SKM-1 treated with dmso at 0.1 percent for 144 hours (cell line): ENCODE measurements at regions not wholly inside any gene's neighbourhood (a gene's known extent, or its start where the extent isn't known, plus 50 kb on each side); places are given as distances from the start of the nearest gene placed in this dataset.

Experiments used
- DNase-seq: peaks from one replicate; lab custom pipeline; 2025; ENCODE audit not compliant: unreplicated experiment; lab: John Stamatoyannopoulos, UW

DNA sequence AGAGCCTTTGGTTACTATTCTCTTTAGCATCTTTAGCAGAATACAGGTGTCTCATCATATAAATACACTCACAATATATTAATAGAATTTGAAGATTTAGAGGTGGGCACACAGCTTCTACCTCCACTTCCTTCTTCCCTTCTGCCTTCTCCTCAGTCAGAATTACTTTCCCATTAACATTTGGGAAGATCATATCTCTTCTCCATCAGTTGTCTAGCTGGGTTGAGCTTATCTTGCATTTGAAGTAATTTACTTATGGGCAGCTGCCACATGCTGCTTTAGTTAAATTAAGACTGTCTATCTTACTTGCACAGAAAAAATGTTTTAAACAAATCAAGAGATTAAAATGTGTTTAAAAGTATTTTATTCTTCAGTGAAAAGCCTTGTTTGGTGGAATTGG is 110.1 kb upstream of the ASIC2 start:
- DNase-seq: no peak

DNA sequence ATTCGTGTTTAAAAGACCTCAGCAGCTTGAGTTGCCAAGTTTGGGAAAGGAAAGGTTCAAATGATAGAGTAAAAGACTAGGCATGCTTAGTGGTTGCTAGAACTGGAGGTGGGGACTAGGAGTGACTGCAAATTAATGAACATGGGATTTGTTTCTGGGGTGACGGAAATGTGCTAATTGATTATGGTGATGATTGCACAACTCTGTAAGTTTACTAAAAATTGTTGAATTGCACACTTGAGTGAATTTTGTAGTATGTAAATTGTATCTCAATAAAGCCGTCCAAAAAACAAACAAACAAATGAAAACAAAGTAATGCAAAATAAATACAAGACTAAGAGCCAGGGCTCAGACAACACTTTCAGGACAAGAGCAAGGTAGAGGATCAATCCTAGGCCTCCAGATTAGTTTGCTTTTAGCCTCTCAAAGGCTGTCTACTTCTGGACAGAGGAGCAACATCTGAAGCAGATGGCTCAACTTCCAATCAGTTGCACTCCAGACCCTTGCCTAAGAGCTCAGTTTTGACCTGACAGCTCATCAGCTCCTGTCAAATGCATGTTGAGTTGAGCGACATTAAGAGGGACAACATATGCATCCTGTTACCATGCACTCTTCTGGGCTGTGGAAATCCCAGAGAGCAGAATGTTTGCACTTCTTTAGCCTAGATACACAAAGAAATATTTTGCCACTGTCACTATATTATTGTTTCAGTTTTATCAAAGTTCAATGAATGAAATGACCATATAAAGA is 111.2 kb upstream of the ASIC2 start:
- no peak for DNase-seq

DNA sequence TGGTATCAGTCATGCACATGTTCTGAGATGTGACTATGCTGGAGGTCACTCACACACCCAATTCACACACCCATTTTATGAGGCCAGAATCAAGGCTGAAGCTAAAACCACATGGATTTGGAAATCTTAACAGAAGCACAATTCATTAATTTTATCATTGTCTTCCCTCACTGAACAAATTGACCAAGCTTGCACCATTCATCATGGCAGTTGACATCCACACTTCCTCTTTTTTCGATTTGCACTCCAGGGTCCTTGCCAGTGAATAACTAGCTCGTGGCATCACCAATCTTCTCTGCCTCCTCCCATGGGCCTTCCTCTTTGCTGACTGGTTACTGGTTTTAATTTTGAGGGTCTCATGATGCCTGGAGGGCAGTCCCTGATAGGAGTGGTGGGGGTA is 123.0 kb upstream of the ASIC2 start:
- DNase-seq: no peak

DNA sequence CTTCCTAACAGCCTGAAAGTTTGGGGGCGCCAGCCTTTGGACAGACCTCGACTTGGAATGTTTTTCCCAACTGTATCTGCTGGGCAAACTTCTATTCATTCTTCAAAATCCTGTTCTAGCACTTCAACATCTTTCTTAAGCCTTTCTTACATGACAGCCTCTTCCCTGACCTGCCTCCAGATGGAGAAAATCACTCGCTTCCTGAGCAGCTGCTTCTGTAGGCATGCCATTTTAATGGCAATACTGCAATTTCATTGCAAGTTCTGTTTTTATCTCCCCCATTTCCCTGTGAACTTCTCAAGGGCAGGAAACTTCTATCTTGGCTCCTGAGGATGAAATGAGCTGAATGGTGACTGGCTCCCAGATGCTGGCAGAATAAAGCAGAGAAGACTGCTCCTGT is 128.8 kb upstream of the ASIC2 start:
- DNase-seq: no peak

DNA sequence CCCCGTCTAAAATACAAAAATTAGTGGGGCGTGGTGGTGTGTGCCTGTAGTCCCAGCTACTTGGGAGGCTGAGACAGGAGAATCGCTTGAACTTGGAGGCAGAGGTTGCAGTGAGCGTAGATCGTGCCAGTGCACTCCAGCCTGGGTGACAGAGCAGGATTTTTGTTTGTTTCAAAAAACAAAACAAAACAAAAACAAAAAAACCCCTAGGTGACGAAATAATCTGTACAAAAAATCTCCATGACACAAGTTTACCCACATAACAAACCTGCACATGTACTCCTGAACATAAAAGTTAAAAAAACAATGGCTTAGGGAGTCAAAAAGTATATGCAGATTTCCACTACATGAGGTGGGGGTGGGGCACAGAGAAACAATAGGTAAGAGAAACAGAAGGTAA is 140.5 kb upstream of the ASIC2 start:
- no peak for DNase-seq

DNA sequence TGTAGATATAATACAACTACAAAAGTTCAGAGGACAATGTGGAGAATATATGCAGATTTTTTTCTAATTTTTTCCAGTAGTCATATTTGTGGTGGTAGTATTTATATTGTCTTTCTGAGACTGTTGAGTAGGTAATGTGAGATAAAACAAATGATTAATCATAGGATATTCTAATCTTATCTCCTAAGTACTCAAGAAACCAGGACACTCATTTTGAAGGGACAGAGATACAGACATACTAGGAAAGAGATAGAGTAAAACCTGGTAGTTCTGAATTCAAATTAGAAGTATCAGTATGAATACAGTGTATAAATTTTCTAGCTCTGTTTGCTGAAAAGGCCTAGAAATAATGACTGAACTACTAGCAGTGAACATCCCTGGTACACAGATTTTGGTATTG is 141.7 kb upstream of the ASIC2 start:
- no peak for DNase-seq

DNA sequence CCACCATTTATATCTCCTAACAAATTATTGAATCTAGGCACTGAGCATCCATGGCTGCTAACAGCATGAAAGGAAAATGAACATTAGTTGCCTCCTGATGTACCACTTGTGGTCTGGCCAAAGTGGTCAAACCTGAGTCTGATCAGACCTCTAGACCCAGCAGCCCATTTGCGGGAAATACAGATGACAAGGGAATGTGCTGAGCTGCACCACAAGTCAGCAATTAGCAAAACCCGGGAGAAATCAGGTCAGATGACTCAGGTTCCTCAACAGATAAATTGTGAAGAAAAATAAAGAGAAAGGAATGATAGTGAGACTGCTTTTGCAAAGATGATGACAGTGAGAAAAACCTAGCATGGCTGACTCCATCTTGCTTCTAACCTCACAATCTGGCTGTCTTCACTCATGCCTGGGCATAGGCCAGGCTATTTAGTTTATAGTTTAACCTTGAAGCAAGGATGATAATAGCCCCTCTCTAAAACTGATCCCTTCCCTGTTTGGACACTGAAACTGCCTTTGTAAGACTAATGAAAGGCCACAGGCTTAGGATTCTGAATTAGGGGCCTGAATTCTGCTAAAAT is 142.7 kb upstream of the ASIC2 start:
- no peak for DNase-seq

DNA sequence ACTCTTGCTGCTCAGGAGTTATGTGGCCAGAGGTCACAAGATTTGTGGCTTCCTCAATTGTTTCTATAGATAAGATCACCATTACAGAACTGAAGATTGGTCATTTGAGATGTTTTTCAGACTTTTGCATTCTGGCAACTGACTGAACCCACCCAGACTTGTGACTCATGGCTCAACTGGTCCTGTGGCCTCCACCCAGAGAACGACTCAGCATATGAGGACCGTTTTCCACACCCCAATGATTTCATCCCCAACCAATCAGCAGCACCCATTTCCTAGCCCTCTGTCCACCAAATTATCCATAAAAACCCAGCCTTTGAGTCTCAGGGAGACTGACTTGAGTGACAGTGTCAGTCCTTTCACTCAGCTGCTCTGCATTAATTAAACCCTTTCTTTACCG is 143.2 kb upstream of the ASIC2 start:
- DNase-seq: no peak

DNA sequence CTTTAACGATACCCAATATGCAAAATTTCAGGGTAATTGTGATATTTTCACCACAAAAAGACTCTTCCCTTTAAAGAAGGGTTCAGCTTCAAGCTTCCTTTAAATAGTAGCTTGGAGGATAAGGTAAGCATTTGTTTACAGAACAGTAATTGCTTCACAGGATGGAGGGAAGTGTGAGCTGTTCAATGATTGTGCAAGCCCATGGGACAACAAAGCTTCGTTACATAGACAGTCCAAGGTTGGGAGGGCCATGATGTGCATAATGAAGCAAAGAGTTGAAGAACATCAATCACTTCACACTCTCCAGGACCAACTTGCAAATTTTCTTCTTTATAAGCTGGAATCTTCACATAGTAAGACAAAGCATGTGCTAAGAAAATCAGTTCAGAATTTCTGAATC is 145.0 kb upstream of the ASIC2 start:
- no peak for DNase-seq

DNA sequence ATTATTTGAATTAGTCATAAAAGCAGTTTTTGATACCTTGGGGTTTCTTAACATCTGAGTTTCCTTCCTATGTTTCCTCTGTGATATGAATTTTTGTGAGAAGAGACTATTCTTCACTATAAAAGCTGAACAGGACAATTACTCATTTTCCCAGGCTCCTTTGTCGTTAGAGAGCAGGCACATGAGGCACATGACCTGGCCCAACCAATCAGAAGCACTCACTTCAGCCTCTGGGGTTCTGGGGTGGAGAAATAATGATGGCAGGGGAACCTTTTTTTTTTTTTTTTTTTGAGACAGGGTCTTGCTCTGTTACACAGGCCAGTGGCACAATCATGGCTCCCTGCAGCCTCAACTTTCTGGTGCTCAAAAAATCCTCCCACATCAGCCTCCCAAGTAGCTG is 145.5 kb upstream of the ASIC2 start:
- DNase-seq: no peak

DNA sequence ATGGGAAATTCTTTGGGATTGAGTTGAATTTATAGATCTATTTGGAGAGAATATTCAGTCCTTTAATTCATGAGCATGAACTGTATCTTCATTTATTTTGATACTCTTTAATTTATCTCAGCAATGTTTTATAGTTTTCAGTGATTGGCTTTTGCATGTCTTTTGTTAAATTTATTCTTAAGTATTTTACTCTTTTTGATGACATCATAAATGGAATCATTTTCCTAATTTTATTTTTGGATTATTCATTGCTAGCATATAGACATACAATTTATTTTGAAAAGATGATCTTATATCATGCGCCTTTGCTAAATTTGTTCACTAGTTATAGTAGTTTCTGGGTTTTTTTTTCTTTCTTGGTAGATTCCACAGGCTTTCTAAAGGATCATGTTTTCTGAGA is 149.2 kb upstream of the ASIC2 start:
- DNase-seq: no peak

DNA sequence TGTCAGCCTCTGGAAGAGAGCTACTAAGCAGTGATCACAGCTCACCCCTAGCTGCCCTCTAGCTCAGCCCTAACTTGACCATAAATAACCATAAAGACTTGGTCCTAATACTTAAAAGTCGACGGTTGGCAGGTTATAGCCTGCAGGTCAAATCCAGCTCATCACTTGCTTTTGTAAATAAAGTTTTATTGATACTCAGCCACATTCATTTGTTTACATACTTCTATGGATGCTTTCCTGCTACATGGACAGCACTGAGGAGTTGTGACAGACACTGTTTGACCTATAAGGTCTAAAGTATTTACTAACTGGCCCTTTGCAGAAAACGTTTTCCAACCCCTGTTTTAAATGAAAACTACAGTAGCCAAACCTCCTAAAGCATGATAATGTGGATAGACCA is 151.6 kb upstream of the ASIC2 start:
- no peak for DNase-seq

DNA sequence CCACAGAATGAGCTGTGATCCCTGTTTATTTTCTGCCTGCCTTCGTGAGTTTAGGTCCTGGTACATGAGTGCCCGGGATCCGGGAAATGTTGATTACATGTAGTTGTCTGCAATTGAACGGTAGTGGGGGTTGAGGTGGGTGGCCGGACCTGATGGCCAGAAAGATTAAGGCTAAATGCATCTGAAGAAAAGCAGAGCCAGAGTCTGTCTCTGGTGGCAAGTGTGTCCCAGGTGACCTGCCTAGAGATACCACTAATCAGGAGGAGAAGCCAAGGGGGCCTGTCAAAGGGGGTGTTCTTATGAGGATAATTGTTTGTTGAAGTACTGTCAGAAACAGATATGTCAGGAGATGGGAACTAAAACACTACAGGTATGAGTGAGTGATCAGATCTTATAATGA is 154.0 kb upstream of the ASIC2 start:
- DNase-seq: no peak

DNA sequence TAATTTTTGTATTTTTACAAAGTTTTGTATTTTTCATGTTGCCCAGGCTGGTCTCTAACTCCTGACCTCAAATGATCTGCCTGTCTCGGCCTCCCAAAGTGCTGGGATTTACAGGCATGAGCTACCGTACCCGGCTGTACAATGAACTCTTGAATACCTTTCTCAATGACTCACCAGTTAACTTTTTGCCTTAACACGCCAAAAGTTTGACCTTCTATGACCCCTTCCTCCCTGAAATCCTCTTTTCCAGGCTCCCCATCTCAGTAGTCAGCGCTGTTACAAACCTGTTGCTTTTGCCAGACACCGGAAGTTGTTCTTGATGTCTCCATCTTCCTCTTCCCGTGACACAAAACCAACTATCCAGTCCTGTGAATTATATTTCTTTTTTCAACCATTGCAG is 158.1 kb upstream of the ASIC2 start:
- DNase-seq: no peak

DNA sequence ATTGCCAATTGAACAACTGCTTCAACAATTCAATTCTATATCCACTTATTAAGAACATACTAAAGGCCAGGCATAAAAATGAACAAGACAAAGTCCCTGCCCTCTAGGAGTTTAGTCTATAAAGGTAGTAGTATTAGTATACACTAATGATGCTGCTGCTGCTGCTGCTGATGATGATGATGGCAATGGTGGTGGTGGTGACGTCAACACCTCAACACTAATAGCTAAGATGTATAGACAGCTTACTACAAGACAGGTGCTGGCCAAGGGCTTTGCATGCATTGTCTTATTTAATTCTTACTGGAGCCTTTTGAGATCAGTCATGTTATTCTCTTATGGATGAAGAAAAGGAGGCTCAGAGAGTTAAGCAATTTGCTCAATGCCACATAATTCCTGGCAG is 164.4 kb upstream of the ASIC2 start:
- no peak for DNase-seq

DNA sequence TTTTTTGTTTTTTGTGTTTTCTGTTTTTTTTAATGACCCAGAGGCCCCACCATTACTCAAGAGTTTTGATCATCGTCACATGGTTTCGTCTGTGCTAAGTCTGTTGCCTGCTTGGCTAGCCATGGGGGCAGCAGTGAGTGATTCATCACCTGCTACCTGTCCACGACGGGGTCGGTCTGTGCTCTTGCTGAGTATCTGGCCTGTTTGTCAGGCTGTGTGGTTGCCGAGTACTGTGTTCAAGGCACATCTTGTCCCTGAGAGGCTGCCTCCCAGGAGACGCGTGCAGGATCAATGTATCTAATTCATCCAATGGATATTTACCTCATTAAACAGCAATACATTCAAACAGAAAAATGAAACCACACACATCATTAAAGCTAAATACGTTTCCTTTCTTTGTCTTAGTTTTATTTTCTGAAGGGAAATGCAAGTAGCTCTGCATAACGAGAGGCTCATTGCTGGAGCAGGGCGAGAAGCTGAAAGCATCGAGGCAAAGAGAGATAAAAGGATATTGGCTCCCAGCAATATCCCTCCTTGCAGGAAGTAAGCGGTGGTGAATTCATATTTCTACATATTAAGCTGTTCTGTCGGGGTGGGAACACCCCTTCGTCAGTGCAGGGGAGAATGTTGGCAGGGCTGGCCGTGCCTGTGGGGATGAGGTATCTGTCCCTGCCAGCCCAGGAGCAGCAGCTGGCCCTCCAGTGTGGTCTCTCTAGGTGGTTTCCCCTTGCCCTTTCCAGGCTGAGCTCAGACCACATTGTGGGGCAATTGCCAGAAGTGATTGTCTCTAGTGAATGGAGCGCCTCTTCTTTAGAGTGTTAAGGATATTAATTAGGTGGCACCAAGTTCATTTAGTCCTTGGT is 166.2 kb upstream of the ASIC2 start:
- no peak for DNase-seq

DNA sequence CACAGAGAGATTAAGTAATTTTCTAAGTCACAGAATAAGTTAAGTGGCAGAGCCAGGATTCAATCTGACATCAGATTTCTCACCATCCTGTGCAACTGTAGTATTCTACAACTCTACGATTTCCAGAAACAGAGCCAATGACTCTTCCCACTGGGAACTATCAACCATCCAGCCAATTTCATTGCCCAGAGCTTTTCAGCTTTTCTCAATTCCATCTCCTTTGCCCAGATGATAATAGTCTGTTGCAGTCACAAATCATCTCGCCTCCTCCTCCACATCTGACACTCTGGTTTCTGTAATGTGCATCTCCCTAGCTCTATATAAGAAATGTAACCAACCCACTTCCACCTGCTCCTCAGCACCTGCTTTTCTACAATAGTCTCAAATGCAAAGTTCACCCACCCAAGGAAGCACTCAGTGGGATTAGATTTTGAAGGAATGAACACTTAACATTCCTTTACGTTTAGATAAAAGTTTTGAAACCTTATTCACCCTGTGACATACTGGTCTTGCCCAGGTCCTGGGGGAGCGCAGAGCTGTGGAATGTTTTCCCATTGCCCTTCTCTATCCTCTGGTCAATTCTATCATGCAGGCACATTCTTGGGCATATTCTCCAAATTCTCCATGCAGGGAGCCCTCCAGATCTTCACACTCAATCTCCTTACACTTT is 167.8 kb upstream of the ASIC2 start:
- DNase-seq: no peak

DNA sequence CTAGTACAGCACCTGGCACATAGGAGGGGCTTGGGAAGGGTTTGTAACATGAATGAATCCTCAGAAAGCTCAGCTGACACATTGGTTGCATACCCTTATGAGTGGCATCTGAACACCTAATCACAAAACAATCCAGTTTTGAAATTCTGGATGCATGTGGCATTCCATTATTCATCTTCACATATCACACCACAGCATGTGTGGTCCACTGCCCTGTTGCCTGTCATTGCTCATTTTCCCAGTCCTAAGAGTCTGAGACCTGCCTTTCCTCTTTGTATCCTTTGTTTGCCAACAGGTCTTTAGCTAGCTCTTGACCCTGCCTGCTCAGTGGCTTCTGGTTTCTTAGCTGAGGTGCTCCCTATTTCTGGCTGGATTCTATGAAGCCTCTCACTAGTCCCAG is 170.8 kb upstream of the ASIC2 start:
- no peak for DNase-seq

DNA sequence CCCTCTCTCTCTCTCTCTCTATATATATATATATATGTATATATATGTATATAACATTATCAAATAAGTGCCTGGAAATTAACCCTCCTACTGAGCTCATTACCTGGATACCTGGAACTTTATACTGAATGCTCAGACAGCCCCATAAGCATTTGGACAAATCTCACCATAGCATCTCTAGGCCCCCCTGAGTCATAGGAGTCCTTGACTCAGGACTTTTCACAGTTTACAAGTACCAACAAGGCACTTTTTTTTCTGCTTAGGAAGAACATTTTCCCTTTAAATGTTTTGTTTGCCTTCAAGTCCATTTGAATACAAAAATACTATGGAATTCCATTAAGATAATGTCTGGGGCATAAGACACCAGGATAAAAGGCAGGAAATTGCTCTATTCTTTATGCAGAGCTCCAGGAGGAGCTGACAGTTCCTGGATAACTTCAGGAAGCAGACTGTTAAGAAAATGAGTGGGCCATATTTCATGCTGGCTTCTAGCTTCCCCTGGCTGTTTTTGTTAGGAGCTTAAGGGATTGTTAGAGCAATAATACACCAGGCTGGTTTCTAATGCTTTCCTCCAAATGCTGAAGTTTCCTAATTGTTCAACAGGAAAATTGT is 171.7 kb upstream of the ASIC2 start:
- DNase-seq: no peak

DNA sequence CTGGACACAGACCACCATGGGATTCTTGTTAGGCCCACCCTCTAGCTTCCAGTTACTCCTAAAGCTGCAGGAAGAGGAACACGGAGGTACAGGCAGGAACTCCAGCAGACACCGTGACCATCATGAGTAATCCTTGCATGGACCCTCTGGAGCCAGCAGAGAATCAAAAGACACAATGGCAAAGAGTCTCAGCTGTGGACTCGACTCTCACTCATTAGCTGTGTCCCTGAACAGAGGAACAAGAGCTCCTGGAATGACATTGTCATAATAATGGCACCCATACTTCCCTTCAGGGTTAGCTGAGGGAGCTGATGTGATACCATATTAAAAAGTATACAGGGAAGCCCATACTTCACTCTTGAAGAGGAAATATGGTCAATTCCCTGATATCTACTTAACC is 176.3 kb upstream of the ASIC2 start:
- no peak for DNase-seq

DNA sequence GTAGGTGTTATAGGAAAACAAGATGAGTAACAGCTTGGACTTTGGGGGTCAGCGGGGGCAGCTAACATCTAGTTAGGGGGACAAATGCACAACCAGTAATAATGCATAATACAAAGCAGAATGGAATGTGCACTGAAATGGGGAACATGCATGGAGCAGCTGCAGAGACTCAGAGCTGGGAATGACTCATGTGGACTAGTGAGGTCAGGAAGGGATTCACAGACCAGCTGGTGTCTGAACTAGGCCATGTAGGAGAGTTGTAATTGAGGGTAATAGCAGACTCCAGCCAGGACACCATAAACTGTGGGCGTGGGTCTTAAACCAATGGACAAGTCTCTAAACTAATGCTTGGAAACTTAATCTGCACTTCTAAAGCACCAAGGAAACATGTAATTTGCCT is 176.8 kb upstream of the ASIC2 start:
- DNase-seq: no peak
